ENCODE measurements at regions not wholly inside any gene's neighbourhood (a gene's known extent, or its start where the extent isn't known, plus 50 kb on each side); places are given as distances from the start of the nearest gene placed in this dataset.

DNA sequence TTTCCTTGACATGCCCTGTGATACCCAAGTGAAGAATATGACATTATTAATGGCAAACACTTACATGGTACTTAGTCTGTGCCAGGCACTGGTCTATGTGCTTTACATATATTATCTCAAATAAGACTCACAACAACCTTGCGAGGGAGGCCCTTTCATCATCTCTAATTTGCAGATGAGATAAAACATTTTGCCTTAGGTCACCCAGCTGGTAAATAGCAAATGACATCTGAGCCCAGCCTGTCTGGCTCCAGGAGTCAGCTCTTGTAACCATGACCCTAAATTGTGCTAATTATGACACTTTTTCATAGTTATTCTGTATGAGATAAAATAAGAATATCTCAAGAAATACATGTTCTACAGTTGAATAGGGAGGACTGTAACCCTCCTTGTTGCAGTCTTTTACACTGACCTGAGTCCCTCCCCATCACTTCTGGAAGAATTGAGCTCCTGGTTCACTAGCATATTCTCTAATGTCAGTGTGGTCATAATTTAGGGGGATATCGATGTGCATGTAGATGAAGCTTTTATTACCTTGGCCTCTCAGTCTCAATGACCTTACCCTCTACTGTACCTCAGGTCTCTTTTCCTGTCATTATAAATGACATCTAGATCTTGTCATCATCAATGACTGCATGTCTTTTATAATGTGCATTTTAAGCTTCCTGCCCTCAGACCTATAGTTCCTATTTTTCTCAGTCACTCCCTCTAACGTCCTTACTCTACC is 126.1 kb upstream of the HAPLN1 start:
- 0% methylated on average over 3 of the region's 3 CpGs for WGBS (ENCODE audit: insufficient coverage, low coverage, missing lambda C conversion rate)
- ATAC-seq (no peak), FAIRE-seq (no peak), DNase-seq (ENCODE audit: extremely low read depth in 1 of 4, low spot score in 3 of 4) (no peak)
- POLR2A ChIA-PET, result no interaction called here
- H3K9me3 ChIP-seq (replicated peaks; ENCODE audit: control insufficient read depth, insufficient read depth, low read depth, low read length), result no peaks in the 10 kb centered on the region
- intact Hi-C loops (cut with micrococcal nuclease) (no loop called here), in situ Hi-C loops (cut with MboI) (no loop called here)
- H3K36me3 ChIP-seq (ENCODE audit: control insufficient read depth, insufficient read depth, low read length), result no peaks in the 10 kb centered on the region
- no TSS peak for BruUV-seq (replicated peaks)
- H3K79me2 ChIP-seq (ENCODE audit: control insufficient read depth, insufficient read depth, low read length), result no peaks in the 10 kb centered on the region
- H3K9ac ChIP-seq (ENCODE audit: insufficient read depth in 1 of 2, low read depth in 2 of 2, low read length in 2 of 2), result no peak overlapping the region
- no peaks in the 10 kb centered on the region for H3K9me1 ChIP-seq (ENCODE audit: control insufficient read depth, insufficient read depth, low read length)
- CTCF ChIA-PET (ENCODE audit: low intra/inter-chr PET ratio), result no interaction called here
- H3K4me1 ChIP-seq (replicated peaks in 1 of 2; ENCODE audit: control insufficient read depth in 2 of 2, insufficient read depth in 2 of 2, low read length in 2 of 2), result no peaks in the 10 kb centered on the region
- H3K27ac ChIP-seq (ENCODE audit: extremely low read depth, low read depth, low read length), result no peak overlapping the region
- TF ChIP-seq, protein P1, sequence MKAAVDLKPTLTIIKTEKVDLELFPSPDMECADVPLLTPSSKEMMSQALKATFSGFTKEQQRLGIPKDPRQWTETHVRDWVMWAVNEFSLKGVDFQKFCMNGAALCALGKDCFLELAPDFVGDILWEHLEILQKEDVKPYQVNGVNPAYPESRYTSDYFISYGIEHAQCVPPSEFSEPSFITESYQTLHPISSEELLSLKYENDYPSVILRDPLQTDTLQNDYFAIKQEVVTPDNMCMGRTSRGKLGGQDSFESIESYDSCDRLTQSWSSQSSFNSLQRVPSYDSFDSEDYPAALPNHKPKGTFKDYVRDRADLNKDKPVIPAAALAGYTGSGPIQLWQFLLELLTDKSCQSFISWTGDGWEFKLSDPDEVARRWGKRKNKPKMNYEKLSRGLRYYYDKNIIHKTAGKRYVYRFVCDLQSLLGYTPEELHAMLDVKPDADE (conservative IDR thresholded peaks at IDR 0.05; ENCODE audit: control insufficient read depth, low read depth, low read length), result no peak
- no peak for TF ChIP-seq ZNF695 (CRISPR knock-in tag; IDR thresholded peaks at IDR 0.05)
- TF ChIP-seq ZNF75A (CRISPR knock-in tag; IDR thresholded peaks at IDR 0.05), result no peak
- TF ChIP-seq XRCC5 (IDR thresholded peaks at IDR 0.05; ENCODE audit: low read depth, low read length), result no peak
- TF ChIP-seq CBX3 (IDR thresholded peaks at IDR 0.05; ENCODE audit: borderline replicate concordance in 1 of 2, low read length in 2 of 2), result no peak
- TF ChIP-seq RFX7 (CRISPR knock-in tag; IDR thresholded peaks at IDR 0.05), result no peak
- TF ChIP-seq, protein P2, sequence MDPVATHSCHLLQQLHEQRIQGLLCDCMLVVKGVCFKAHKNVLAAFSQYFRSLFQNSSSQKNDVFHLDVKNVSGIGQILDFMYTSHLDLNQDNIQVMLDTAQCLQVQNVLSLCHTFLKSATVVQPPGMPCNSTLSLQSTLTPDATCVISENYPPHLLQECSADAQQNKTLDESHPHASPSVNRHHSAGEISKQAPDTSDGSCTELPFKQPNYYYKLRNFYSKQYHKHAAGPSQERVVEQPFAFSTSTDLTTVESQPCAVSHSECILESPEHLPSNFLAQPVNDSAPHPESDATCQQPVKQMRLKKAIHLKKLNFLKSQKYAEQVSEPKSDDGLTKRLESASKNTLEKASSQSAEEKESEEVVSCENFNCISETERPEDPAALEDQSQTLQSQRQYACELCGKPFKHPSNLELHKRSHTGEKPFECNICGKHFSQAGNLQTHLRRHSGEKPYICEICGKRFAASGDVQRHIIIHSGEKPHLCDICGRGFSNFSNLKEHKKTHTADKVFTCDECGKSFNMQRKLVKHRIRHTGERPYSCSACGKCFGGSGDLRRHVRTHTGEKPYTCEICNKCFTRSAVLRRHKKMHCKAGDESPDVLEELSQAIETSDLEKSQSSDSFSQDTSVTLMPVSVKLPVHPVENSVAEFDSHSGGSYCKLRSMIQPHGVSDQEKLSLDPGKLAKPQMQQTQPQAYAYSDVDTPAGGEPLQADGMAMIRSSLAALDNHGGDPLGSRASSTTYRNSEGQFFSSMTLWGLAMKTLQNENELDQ (CRISPR knock-in tag; IDR thresholded peaks at IDR 0.05; ENCODE audit: borderline replicate concordance), result no peak
- no peak for TF ChIP-seq JUND (IDR thresholded peaks at IDR 0.05; ENCODE audit: borderline replicate concordance, low read depth, low read length)
- no peak for TF ChIP-seq JUND (tag; IDR thresholded peaks at IDR 0.05; ENCODE audit: borderline replicate concordance, low read depth, low read length)
- no peaks in the 10 kb centered on the region for H4K20me1 ChIP-seq (replicated peaks; ENCODE audit: control insufficient read depth, insufficient read depth, low read length)
- no peak overlapping the region for H2AFZ ChIP-seq (ENCODE audit: low read depth, low read length)
- H3K4me2 ChIP-seq (ENCODE audit: insufficient read depth, low read length), result no peak overlapping the region
- H3K4me3 ChIP-seq, result no peak overlapping the region
- H3K27me3 ChIP-seq (ENCODE audit: control insufficient read depth in 2 of 2, insufficient read depth in 2 of 2, low read length in 2 of 2), result no peaks in the 10 kb centered on the region
